HG03280 (cell line): ENCODE measurements at regions not wholly inside any gene's neighbourhood (a gene's known extent, or its start where the extent isn't known, plus 50 kb on each side); places are given as distances from the start of the nearest gene placed in this dataset.

ENCODE experiments used
- ATAC-seq: cut with Tn5 transposase; IDR thresholded peaks from one replicate; pipeline ENCODE4 v1.9.1; 2021; ENCODE audit warnings: mild to moderate bottlenecking, moderate library complexity; ENCODE audit not compliant: unreplicated experiment

- ATAC-seq, result no peak
Observed at GRCh38 chr13:73429701-73430100, 370.9 kb downstream of the KLF5 start.

- no peak for ATAC-seq
Observed at GRCh38 chr13:73428706-73429105, 369.9 kb downstream of the KLF5 start.

GRCh38 chr13:73428137-73428536 is 369.3 kb downstream of the KLF5 start:
- no peak for ATAC-seq

GRCh38 chr13:73422973-73423372 is 364.2 kb downstream of the KLF5 start:
- no peak for ATAC-seq

- no peak for ATAC-seq
Observed at GRCh38 chr13:73421310-73421912, 362.6 kb downstream of the KLF5 start.

- ATAC-seq, result no peak
Observed at GRCh38 chr13:73419186-73419585, 360.4 kb downstream of the KLF5 start.

- ATAC-seq, result no peak
Observed at GRCh38 chr13:73417012-73417615, 358.3 kb downstream of the KLF5 start.

GRCh38 chr13:73416093-73416492 is 357.3 kb downstream of the KLF5 start:
- ATAC-seq, result no peak

- no peak for ATAC-seq
Observed at GRCh38 chr13:73413656-73414055, 354.9 kb downstream of the KLF5 start.

- ATAC-seq, result no peak
Observed at GRCh38 chr13:73412933-73413332, 354.1 kb downstream of the KLF5 start.

GRCh38 chr13:73411067-73411809 is 352.4 kb downstream of the KLF5 start:
- no peak for ATAC-seq

GRCh38 chr13:73406454-73406853 is 347.6 kb downstream of the KLF5 start:
- ATAC-seq, result no peak

- ATAC-seq, result no peak
Observed at GRCh38 chr13:73404581-73404980, 345.8 kb downstream of the KLF5 start.

GRCh38 chr13:73403355-73404120 is 344.7 kb downstream of the KLF5 start:
- no peak for ATAC-seq

GRCh38 chr13:73401769-73402168 is 343.0 kb downstream of the KLF5 start:
- no peak for ATAC-seq

GRCh38 chr13:73399347-73400216 is 340.8 kb downstream of the KLF5 start:
- ATAC-seq, result no peak

- no peak for ATAC-seq
Observed at GRCh38 chr13:73397496-73398305, 338.9 kb downstream of the KLF5 start.

- no peak for ATAC-seq
Observed at GRCh38 chr13:73394066-73394465, 335.3 kb downstream of the KLF5 start.

- no peak for ATAC-seq
Observed at GRCh38 chr13:73390100-73390499, 331.3 kb downstream of the KLF5 start.

GRCh38 chr13:73388586-73388985 is 329.8 kb downstream of the KLF5 start:
- ATAC-seq, result no peak
